K562 (cell line): ENCODE measurements at regions not wholly inside any gene's neighbourhood (a gene's known extent, or its start where the extent isn't known, plus 50 kb on each side); places are given as distances from the start of the nearest gene placed in this dataset.

Source experiments
- ATAC-seq: fragments of 200-7000 bp; cut with Tn5 transposase; 3 replicates; pipeline ENCODE4 v1.9.1; 2020; ENCODE audit warnings: moderate library complexity
- BruUV-seq: library from RNA; stranded (reverse); fragments of 400-500 nt; replicated peaks from 2 replicates; lab custom pipeline; 2021; lab: Mats Ljungman, UMichigan
- CTCF ChIA-PET: fragments of 300-600 bp; formaldehyde crosslinking; extraction: SDS; loops from one replicate; lab custom pipeline; 2021; ENCODE audit warnings: low intra/inter-chr PET ratio; lab: Yijun Ruan, JAX
- POLR2A ChIA-PET: fragments of 300-600, 350-650 bp; sonication (Branson Sonifier 250); formaldehyde crosslinking; extraction: SDS; loops from one replicate; lab custom pipeline; 2021; ENCODE audit warnings: antibody characterized with exemption, inconsistent platforms; lab: Yijun Ruan, JAX
- DNase-seq, 4 experiments: peaks; one replicate each; pipeline versions ENCODE4 v3.0.0 to v3.0.0-alpha.2; 2011 to 2018; ENCODE audit warnings: low spot score in 3 of 4, mixed read lengths in 3 of 4; ENCODE audit errors: extremely low read depth in 1 of 4
- FAIRE-seq: peaks from 2 replicates; lab custom pipeline; 2011; peaks lifted over from hg19 to GRCh38; lab: Jason Lieb, UNC
- H2AFZ ChIP-seq: 2 replicates; pipeline ENCODE4 v1.6.0; 2011; ENCODE audit warnings: low read depth, low read length, control low read depth, inconsistent platforms
- H3K27ac ChIP-seq: fragments of 200-600 bp; 3 replicates; pipeline ENCODE4 v1.8.0; 2011; ENCODE audit warnings: low read depth, mild to moderate bottlenecking, control low read depth, inconsistent platforms, low read length, moderate library complexity, mixed read lengths; ENCODE audit errors: extremely low read depth
- H3K27me3 ChIP-seq, 2 experiments: fragments of 300-600 bp in 1 of 2; 2 replicates in 1 of 2; 3 replicates in 1 of 2; pipeline versions ENCODE4 v1.6.0 to v1.8.0; 2011; ENCODE audit warnings: inconsistent platforms in 2 of 2, low read length in 2 of 2, mild to moderate bottlenecking in 1 of 2, mixed read lengths in 1 of 2, moderate library complexity in 1 of 2; ENCODE audit not compliant: control insufficient read depth in 2 of 2, insufficient read depth in 2 of 2
- H3K36me3 ChIP-seq: fragments of 300-600 bp; 3 replicates; pipeline ENCODE4 v1.8.0; 2011; ENCODE audit warnings: mild to moderate bottlenecking, low read length, inconsistent platforms; ENCODE audit not compliant: control insufficient read depth, insufficient read depth
- H3K4me1 ChIP-seq, 2 experiments: fragments of 200-600 bp in 1 of 2; replicated peaks in 1 of 2; 2 replicates in 1 of 2; 3 replicates in 1 of 2; pipeline versions ENCODE4 v1.5.1 to v1.8.0; 2011; ENCODE audit warnings: inconsistent platforms in 2 of 2, low read length in 2 of 2, mild to moderate bottlenecking in 1 of 2, mixed read lengths in 1 of 2, moderate library complexity in 1 of 2; ENCODE audit not compliant: control insufficient read depth in 2 of 2, insufficient read depth in 2 of 2
- H3K4me2 ChIP-seq: 2 replicates; pipeline ENCODE4 v1.6.1; 2011; ENCODE audit warnings: low read length, control low read depth, inconsistent platforms, mixed read lengths; ENCODE audit not compliant: insufficient read depth
- H3K4me3 ChIP-seq: fragments of 200-600 bp; sonication (generic), shearing (Covaris generic); 2 replicates; pipeline ENCODE4 v1.5.1; 2016; ENCODE audit warnings: control low read depth, inconsistent platforms
- H3K79me2 ChIP-seq: fragments of 200-600 bp; 3 replicates; pipeline ENCODE4 v1.8.0; 2011; ENCODE audit warnings: low read length, inconsistent platforms; ENCODE audit not compliant: control insufficient read depth, insufficient read depth
- H3K9ac ChIP-seq, 2 experiments: 2 replicates each; pipeline versions ENCODE4 v1.6.0 to v1.6.1; 2011; ENCODE audit warnings: low read depth in 2 of 2, low read length in 2 of 2, control low read depth in 1 of 2, inconsistent platforms in 1 of 2, mild to moderate bottlenecking in 1 of 2, mixed read lengths in 1 of 2; ENCODE audit not compliant: insufficient read depth in 1 of 2
- H3K9me1 ChIP-seq: one replicate; pipeline ENCODE4 v1.6.0; 2011; ENCODE audit warnings: inconsistent platforms, mild to moderate bottlenecking, low read length, moderate library complexity; ENCODE audit not compliant: control insufficient read depth, insufficient read depth
- H3K9me3 ChIP-seq: replicated peaks from 2 replicates; pipeline ENCODE4 v1.5.1; 2011; ENCODE audit warnings: low read depth, low read length, inconsistent platforms; ENCODE audit not compliant: control insufficient read depth, insufficient read depth
- H4K20me1 ChIP-seq: replicated peaks from 2 replicates; pipeline ENCODE4 v1.6.1; 2011; ENCODE audit warnings: low read length, inconsistent platforms, mixed read lengths; ENCODE audit not compliant: control insufficient read depth, insufficient read depth
- MCM7 ChIP-seq, 2 experiments: fragments of 450-650 bp; IDR thresholded peaks; 2 replicates each; pipeline ENCODE4 v1.6.1; 2016 to 2018
- MNT ChIP-seq, 2 experiments: fragments of 450-650 bp; conservative IDR thresholded peaks; 2 replicates each; pipeline ENCODE4 v1.6.1; 2017; ENCODE audit warnings: mild to moderate bottlenecking in 2 of 2, moderate library complexity in 2 of 2
- NFE2 ChIP-seq: IDR thresholded peaks from 2 replicates; pipeline ENCODE4 v1.6.1; 2014; ENCODE audit warnings: antibody characterized with exemption, low read depth
- SAFB ChIP-seq: fragments of 200-400 bp; formaldehyde crosslinking; IDR thresholded peaks from 2 replicates; pipeline ENCODE4 v1.6.1; 2017; ENCODE audit warnings: low read depth, low read length, borderline replicate concordance
- TAF7 ChIP-seq: fragments of 450-650 bp; IDR thresholded peaks from 2 replicates; pipeline ENCODE4 v1.6.1; 2016; ENCODE audit warnings: missing genetic modification characterization, missing compliant biosample characterization
- ZNF75A ChIP-seq: fragments of 450-650 bp; formaldehyde crosslinking; IDR thresholded peaks from 2 replicates; pipeline ENCODE4 v1.4.0; 2020; ENCODE audit warnings: mild to moderate bottlenecking
- ZNF830 ChIP-seq: fragments of 250-450 bp; sonication (Bioruptor Pico); IDR thresholded peaks from 2 replicates; pipeline ENCODE4 v1.5.0; 2021; ENCODE audit warnings: mild to moderate bottlenecking
- WGBS: fragments of 100-300 bp; shearing (Covaris generic); methylation state at CpG from one replicate; pipeline ENCODE4 v1.1.6; 2016; ENCODE audit warnings: low coverage, mixed read lengths; ENCODE audit not compliant: insufficient coverage; ENCODE audit errors: missing lambda C conversion rate; 5-methylcytosine and 5-hydroxymethylcytosine counted together
- in situ Hi-C: fragments of 300-500 bp; cut with MboI; formaldehyde crosslinking; loops from 4 replicates; pipeline ENCODE4 v1.15.0; 2018; ENCODE audit warnings: inconsistent platforms, mixed read lengths
- intact Hi-C: fragments of 100-400 bp; cut with micrococcal nuclease; formaldehyde crosslinking; loops from 2 replicates; pipeline ENCODE4 v1.14.2; 2022

GRCh38 chr19:28887920-28888618 lies 324.9 kb downstream of the UQCRFS1 start:
- no peak overlapping the region for H3K27ac ChIP-seq
- 2% methylated on average over 10 of the region's 14 CpGs for WGBS
- no peak overlapping the region for H2AFZ ChIP-seq
- H3K79me2 ChIP-seq = no peaks in the 10 kb centered on the region
- TF ChIP-seq MNT (conservative IDR thresholded peaks at IDR 0.05) = no peak
- TF ChIP-seq NFE2 = no peak
- TF ChIP-seq TAF7 (tag) = no peak
- TF ChIP-seq ZNF830 (CRISPR knock-in tag) = no peak
- TF ChIP-seq MCM7 (IDR thresholded peaks at IDR 0.05) = no peak
- TF ChIP-seq ZNF75A = no peak
- no peak for TF ChIP-seq SAFB
- TF ChIP-seq, all 486 proteins: peak for 0
- ChIA-PET POLR2A (interaction anchor here (0.6 to 0.9 kb wide), 2 partner anchors 9 to 35 kb away, joined by 3 read pairs; no protein-coding TSS in a partner anchor), CTCF (no interaction called here)
- Histone ChIP-seq H3K9me3 (no peaks in the 10 kb centered on the region), H3K4me1 (no peaks in the 10 kb centered on the region), H3K4me3 (no peak overlapping the region), H3K9ac (no peak overlapping the region), H3K27me3 (peaks cover 3 to 24% of the 10 kb centered on the region in 2 experiments; a peak in 3 of 5 replicates), H4K20me1 (no peaks in the 10 kb centered on the region), H3K9me1 (no peaks in the 10 kb centered on the region), H3K36me3 (no peaks in the 10 kb centered on the region), H3K4me2 (no peak overlapping the region)
- ATAC-seq (no peak; the same call in 2 of the 3 replicates), DNase-seq (no peak), FAIRE-seq (no peak)
- in situ Hi-C loops (loop anchor here (10.0 kb wide), 1 partner anchor 377 kb away; no protein-coding TSS in a partner anchor), intact Hi-C loops (no loop called here)
- BruUV-seq = no TSS peak
